Endothelial cell of umbilical vein (primary cell): ENCODE measurements at regions not wholly inside any gene's neighbourhood (a gene's known extent, or its start where the extent isn't known, plus 50 kb on each side); places are given as distances from the start of the nearest gene placed in this dataset.

Source experiments
- EZH2 ChIP-seq: IDR thresholded peaks from 2 replicates; pipeline ENCODE4 v1.6.1; 2012; ENCODE audit warnings: borderline replicate concordance, low read depth, mild to moderate bottlenecking, moderate library complexity, low read length, inconsistent platforms; ENCODE audit not compliant: severe bottlenecking
- JUN ChIP-seq: IDR thresholded peaks from 2 replicates; pipeline ENCODE4 v1.6.1; 2011; ENCODE audit warnings: borderline replicate concordance, low read depth; ENCODE audit not compliant: insufficient read length, insufficient read depth
- MYC ChIP-seq: IDR thresholded peaks from one replicate; pipeline ENCODE4 v1.6.1; 2011; ENCODE audit warnings: mild to moderate bottlenecking, low read depth, low read length
- POLR2A ChIP-seq: IDR thresholded peaks from 2 replicates; pipeline ENCODE4 v1.6.1; 2012; ENCODE audit warnings: low read depth, mild to moderate bottlenecking, control low read depth, low read length
- POLR2AphosphoS5 ChIP-seq: IDR thresholded peaks from 2 replicates; pipeline ENCODE4 v1.6.1; 2012; ENCODE audit warnings: low read depth, mild to moderate bottlenecking, control low read depth, low read length, moderate library complexity; ENCODE audit not compliant: insufficient read depth
- TF ChIP-seq, protein P1 (sequence below), 2 donors: IDR thresholded peaks; 1 replicate in 1 of 2; 2 replicates in 1 of 2; pipeline ENCODE4 v1.5.1; 2011; ENCODE audit warnings: low read length in 2 of 2, mild to moderate bottlenecking in 2 of 2, moderate library complexity in 2 of 2, control low read depth in 1 of 2, inconsistent platforms in 1 of 2, low read depth in 1 of 2; ENCODE audit not compliant: insufficient read depth in 1 of 2; ENCODE audit errors: extremely low read depth in 1 of 2
- TF ChIP-seq, protein P2 (sequence below): IDR thresholded peaks from 2 replicates; pipeline ENCODE4 v1.6.1; 2011; ENCODE audit not compliant: insufficient read depth, insufficient read length

DNA sequence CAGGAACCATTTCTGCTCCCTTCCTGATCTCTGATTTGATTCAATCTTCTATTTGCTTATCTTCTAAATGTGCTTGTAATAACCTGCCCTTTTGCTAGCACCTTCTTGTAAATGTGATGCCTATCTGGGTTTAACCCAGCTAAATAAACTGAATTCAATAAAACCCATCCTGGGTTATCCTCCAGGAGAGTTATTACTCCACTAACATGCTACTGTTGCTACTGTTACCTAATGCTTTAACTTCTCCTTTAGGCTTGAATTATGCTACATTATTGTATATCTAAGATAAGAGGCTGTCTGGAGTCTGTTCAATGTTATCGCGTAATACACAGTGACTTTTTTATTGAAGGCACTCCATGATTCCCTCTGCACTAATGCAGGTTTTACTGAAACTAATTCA is 206.5 kb upstream of the CTAGE1 start:
- no peak for TF ChIP-seq POLR2AphosphoS5
- no peak for TF ChIP-seq POLR2A
- TF ChIP-seq, protein P1, sequence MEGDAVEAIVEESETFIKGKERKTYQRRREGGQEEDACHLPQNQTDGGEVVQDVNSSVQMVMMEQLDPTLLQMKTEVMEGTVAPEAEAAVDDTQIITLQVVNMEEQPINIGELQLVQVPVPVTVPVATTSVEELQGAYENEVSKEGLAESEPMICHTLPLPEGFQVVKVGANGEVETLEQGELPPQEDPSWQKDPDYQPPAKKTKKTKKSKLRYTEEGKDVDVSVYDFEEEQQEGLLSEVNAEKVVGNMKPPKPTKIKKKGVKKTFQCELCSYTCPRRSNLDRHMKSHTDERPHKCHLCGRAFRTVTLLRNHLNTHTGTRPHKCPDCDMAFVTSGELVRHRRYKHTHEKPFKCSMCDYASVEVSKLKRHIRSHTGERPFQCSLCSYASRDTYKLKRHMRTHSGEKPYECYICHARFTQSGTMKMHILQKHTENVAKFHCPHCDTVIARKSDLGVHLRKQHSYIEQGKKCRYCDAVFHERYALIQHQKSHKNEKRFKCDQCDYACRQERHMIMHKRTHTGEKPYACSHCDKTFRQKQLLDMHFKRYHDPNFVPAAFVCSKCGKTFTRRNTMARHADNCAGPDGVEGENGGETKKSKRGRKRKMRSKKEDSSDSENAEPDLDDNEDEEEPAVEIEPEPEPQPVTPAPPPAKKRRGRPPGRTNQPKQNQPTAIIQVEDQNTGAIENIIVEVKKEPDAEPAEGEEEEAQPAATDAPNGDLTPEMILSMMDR (IDR thresholded peaks at IDR 0.05; ENCODE audit: extremely low read depth in 1 of 2, insufficient read depth in 1 of 2, low read depth in 1 of 2, low read length in 2 of 2): no peak
- TF ChIP-seq, protein P2, sequence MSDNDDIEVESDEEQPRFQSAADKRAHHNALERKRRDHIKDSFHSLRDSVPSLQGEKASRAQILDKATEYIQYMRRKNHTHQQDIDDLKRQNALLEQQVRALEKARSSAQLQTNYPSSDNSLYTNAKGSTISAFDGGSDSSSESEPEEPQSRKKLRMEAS: no peak
- no peak for TF ChIP-seq EZH2
- TF ChIP-seq JUN: no peak
- no peak for TF ChIP-seq MYC
